ENCODE measurements at regions not wholly inside any gene's neighbourhood (a gene's known extent, or its start where the extent isn't known, plus 50 kb on each side); places are given as distances from the start of the nearest gene placed in this dataset.
A peak's percentile ranks its signal among the peaks of the same experiment; 100 is the strongest.

GRCh38 chr4:130812117-130812765, 1716.3 kb downstream of the C4orf33 start:
- Histone ChIP-seq H3K36me3 (no peaks in the 10 kb centered on the region), H3K27ac (no peak overlapping the region), H3K27me3 (no peaks in the 10 kb centered on the region), H3K4me3 (no peak overlapping the region), H3K4me1 (no peaks in the 10 kb centered on the region), H3K9me3 (no peaks in the 10 kb centered on the region)
- TF ChIP-seq POLR2A (IDR thresholded peaks at IDR 0.05) (no peak), CTCF (IDR thresholded peaks at IDR 0.05) (no peak), POLR2AphosphoS5 (IDR thresholded peaks at IDR 0.05) (no peak)
- intact Hi-C loops (cut with DNase I; ENCODE audit: low total_unique reads): loop anchor here (10.0 kb wide), 1 partner anchor 593 kb away; no protein-coding TSS in a partner anchor
- no peak for DNase-seq (ENCODE audit: low spot score in 2 of 2)

- TF ChIP-seq POLR2A (IDR thresholded peaks at IDR 0.05) (no peak), CTCF (IDR thresholded peaks at IDR 0.05) (no peak), POLR2AphosphoS5 (IDR thresholded peaks at IDR 0.05) (no peak)
- Histone ChIP-seq H3K36me3 (no peaks in the 10 kb centered on the region), H3K4me3 (no peak overlapping the region), H3K27ac (no peak overlapping the region), H3K9me3 (no peaks in the 10 kb centered on the region), H3K4me1 (no peaks in the 10 kb centered on the region), H3K27me3 (no peaks in the 10 kb centered on the region)
- intact Hi-C loops (cut with DNase I; ENCODE audit: low total_unique reads): loop anchor here (10.0 kb wide), 1 partner anchor 590 kb away; no protein-coding TSS in a partner anchor
- DNase-seq (ENCODE audit: low spot score in 2 of 2): no peak
Measured at GRCh38 chr4:130814896-130815295, 1718.9 kb downstream of the C4orf33 start.

- no peak for DNase-seq (ENCODE audit: low spot score in 2 of 2)
- Histone ChIP-seq H3K4me1 (no peaks in the 10 kb centered on the region), H3K9me3 (no peaks in the 10 kb centered on the region), H3K27ac (no peak overlapping the region), H3K4me3 (no peak overlapping the region), H3K36me3 (no peaks in the 10 kb centered on the region), H3K27me3 (no peaks in the 10 kb centered on the region)
- intact Hi-C loops (cut with DNase I; ENCODE audit: low total_unique reads): no loop called here
- TF ChIP-seq POLR2AphosphoS5 (IDR thresholded peaks at IDR 0.05): no peak
- TF ChIP-seq CTCF (IDR thresholded peaks at IDR 0.05): no peak
- no peak for TF ChIP-seq POLR2A (IDR thresholded peaks at IDR 0.05)
Measured at GRCh38 chr4:130820448-130820847, 1724.5 kb downstream of the C4orf33 start.

- DNase-seq (ENCODE audit: low spot score in 2 of 2): no peak
- Histone ChIP-seq H3K4me1 (no peaks in the 10 kb centered on the region), H3K36me3 (no peaks in the 10 kb centered on the region), H3K4me3 (no peak overlapping the region), H3K27ac (no peak overlapping the region), H3K9me3 (no peaks in the 10 kb centered on the region), H3K27me3 (no peaks in the 10 kb centered on the region)
- intact Hi-C loops (cut with DNase I; ENCODE audit: low total_unique reads): no loop called here
- TF ChIP-seq POLR2A (IDR thresholded peaks at IDR 0.05): no peak
- TF ChIP-seq CTCF (IDR thresholded peaks at IDR 0.05): no peak
- no peak for TF ChIP-seq POLR2AphosphoS5 (IDR thresholded peaks at IDR 0.05)
Measured at GRCh38 chr4:130825284-130825683, 1729.3 kb downstream of the C4orf33 start.

- peak overlapping the region in 1 of 3 donors; percentile 1 for H3K4me3 ChIP-seq
- intact Hi-C loops (cut with DNase I; ENCODE audit: low total_unique reads): no loop called here
- H3K9me3 ChIP-seq: no peaks in the 10 kb centered on the region
- H3K36me3 ChIP-seq: no peaks in the 10 kb centered on the region
- TF ChIP-seq POLR2AphosphoS5 (IDR thresholded peaks at IDR 0.05) (no peak), POLR2A (IDR thresholded peaks at IDR 0.05) (no peak), CTCF (IDR thresholded peaks at IDR 0.05) (no peak)
- H3K27me3 ChIP-seq: no peaks in the 10 kb centered on the region
- no peak for DNase-seq (ENCODE audit: low spot score in 2 of 2)
- H3K27ac ChIP-seq: no peak overlapping the region
- H3K4me1 ChIP-seq: no peaks in the 10 kb centered on the region
Measured at GRCh38 chr4:130850019-130850524, 1754.1 kb downstream of the C4orf33 start.
